HepG2 (cell line): ENCODE measurements at regions not wholly inside any gene's neighbourhood (a gene's known extent, or its start where the extent isn't known, plus 50 kb on each side); places are given as distances from the start of the nearest gene placed in this dataset.

Experiments used
- ATAC-seq: fragments of 200-7000 bp; cut with Tn5 transposase; 3 replicates; pipeline ENCODE4 v1.9.1; 2020; ENCODE audit warnings: mild to moderate bottlenecking, moderate library complexity
- BruUV-seq: library from RNA; stranded (reverse); fragments of 400-500 nt; replicated peaks from 2 replicates; lab custom pipeline; 2021; lab: Mats Ljungman, UMichigan
- CTCF ChIA-PET: fragments of 300-600 bp; formaldehyde crosslinking; extraction: SDS; loops from one replicate; lab custom pipeline; 2021; ENCODE audit warnings: low total read pairs, inconsistent platforms, low intra/inter-chr PET ratio; lab: Yijun Ruan, JAX
- POLR2A ChIA-PET: fragments of 350-600 bp; sonication (Branson Sonifier 250); formaldehyde crosslinking; loops from one replicate; lab custom pipeline; 2020; ENCODE audit warnings: antibody characterized with exemption, inconsistent platforms; lab: Yijun Ruan, JAX
- DNase-seq: peaks from one replicate; pipeline ENCODE4 v3.0.0-alpha.2; 2015; ENCODE audit warnings: low spot score
- FAIRE-seq: peaks from 3 replicates; lab custom pipeline; 2011; peaks lifted over from hg19 to GRCh38; lab: Jason Lieb, UNC
- H2AFZ ChIP-seq: one replicate; pipeline ENCODE4 v1.6.1; 2011; ENCODE audit warnings: low read length, inconsistent platforms
- H3K27ac ChIP-seq: fragments of 300-600 bp; 3 replicates; pipeline ENCODE4 v1.8.0; 2011; ENCODE audit warnings: mixed run types, mild to moderate bottlenecking, mixed read lengths, low read length, inconsistent platforms; ENCODE audit not compliant: insufficient read depth; ENCODE audit errors: extremely low read length
- H3K27me3 ChIP-seq, 2 experiments: fragments of 200-600 bp in 1 of 2; 2 replicates in 1 of 2; 3 replicates in 1 of 2; pipeline versions ENCODE4 v1.6.0 to v1.8.0; 2011; ENCODE audit warnings: low read length in 2 of 2, mild to moderate bottlenecking in 2 of 2, moderate library complexity in 2 of 2, inconsistent platforms in 1 of 2; ENCODE audit not compliant: insufficient read depth in 2 of 2, control insufficient read depth in 1 of 2
- H3K36me3 ChIP-seq, 2 experiments: fragments of 200-600 bp in 1 of 2; replicated peaks in 1 of 2; 2 replicates in 1 of 2; 3 replicates in 1 of 2; pipeline versions ENCODE4 v1.5.1 to v1.8.0; 2011; ENCODE audit warnings: low read length in 2 of 2, inconsistent platforms in 1 of 2; ENCODE audit not compliant: insufficient read depth in 2 of 2, control insufficient read depth in 1 of 2
- H3K4me1 ChIP-seq: 2 replicates; pipeline ENCODE4 v1.5.1; 2012; ENCODE audit warnings: low read length, inconsistent platforms; ENCODE audit not compliant: insufficient read depth
- H3K4me2 ChIP-seq: 2 replicates; pipeline ENCODE4 v1.6.0; 2011; ENCODE audit warnings: low read depth, low read length, inconsistent platforms
- H3K4me3 ChIP-seq, 3 experiments: fragments of 200-600 bp in 1 of 3; sonication (generic), shearing (Covaris generic) in 1 of 3; replicated peaks in 1 of 3; 2 replicates each; pipeline ENCODE4 v1.5.1; 2011 to 2016; ENCODE audit warnings: low read length in 3 of 3, inconsistent platforms in 2 of 3, low read depth in 2 of 3, mild to moderate bottlenecking in 2 of 3, control low read depth in 1 of 3, mixed read lengths in 1 of 3; ENCODE audit not compliant: insufficient read depth in 1 of 3
- H3K79me2 ChIP-seq: one replicate; pipeline ENCODE4 v1.6.1; 2011; ENCODE audit warnings: low read length, inconsistent platforms; ENCODE audit not compliant: insufficient read depth
- H3K9ac ChIP-seq: 2 replicates; pipeline ENCODE4 v1.6.0; 2011; ENCODE audit warnings: mild to moderate bottlenecking, low read depth, low read length, inconsistent platforms; ENCODE audit not compliant: insufficient read depth
- H3K9me3 ChIP-seq: 2 replicates; pipeline ENCODE4 v1.5.1; 2012; ENCODE audit warnings: mild to moderate bottlenecking, low read length
- H4K20me1 ChIP-seq: 2 replicates; pipeline ENCODE4 v1.6.0; 2011; ENCODE audit warnings: inconsistent platforms, mild to moderate bottlenecking, low read length, moderate library complexity; ENCODE audit not compliant: insufficient read depth
- CREM ChIP-seq, 2 experiments: sonication (generic) in 1 of 2; formaldehyde crosslinking in 1 of 2; IDR thresholded peaks; 2 replicates each; pipeline versions ENCODE4 v1.4.0 to v1.6.1; 2016 to 2020; ENCODE audit warnings: antibody characterized with exemption in 1 of 2, mild to moderate bottlenecking in 1 of 2, missing genetic modification reagents in 1 of 2
- ESRRA ChIP-seq: sonication (generic); formaldehyde crosslinking; IDR thresholded peaks from 2 replicates; pipeline ENCODE4 v1.5.1; 2020; ENCODE audit warnings: mild to moderate bottlenecking, low read depth, missing genetic modification reagents
- GABPB1 ChIP-seq: IDR thresholded peaks from 2 replicates; pipeline ENCODE4 v1.6.1; 2016; ENCODE audit warnings: mild to moderate bottlenecking, missing genetic modification reagents, moderate library complexity, missing compliant biosample characterization
- JARID2 ChIP-seq: sonication (generic); formaldehyde crosslinking; IDR thresholded peaks from 2 replicates; pipeline ENCODE4 v1.8.1; 2023; ENCODE audit warnings: missing genetic modification reagents, inconsistent platforms; ENCODE audit not compliant: insufficient replicate concordance
- NR2F2 ChIP-seq: IDR thresholded peaks from 2 replicates; pipeline ENCODE4 v1.6.1; 2012; ENCODE audit warnings: low read depth, inconsistent platforms, borderline replicate concordance
- PAXIP1 ChIP-seq: sonication (generic); formaldehyde crosslinking; conservative IDR thresholded peaks from 2 replicates; pipeline ENCODE4 v1.4.0; 2020; ENCODE audit warnings: mild to moderate bottlenecking, missing genetic modification reagents, moderate library complexity
- POLR2AphosphoS2 ChIP-seq: IDR thresholded peaks from 2 replicates; pipeline ENCODE4 v1.6.1; 2011; ENCODE audit warnings: low read depth, low read length, improper control_type of control experiment
- PRDM10 ChIP-seq: sonication (generic); formaldehyde crosslinking; IDR thresholded peaks from 2 replicates; pipeline ENCODE4 v1.4.0; 2020; ENCODE audit warnings: low read depth, missing genetic modification reagents
- SMARCC2 ChIP-seq: fragments of 450-650 bp; IDR thresholded peaks from 2 replicates; pipeline ENCODE4 v1.6.1; 2017; ENCODE audit warnings: antibody characterized with exemption, mild to moderate bottlenecking
- ZNF232 ChIP-seq: sonication (generic); formaldehyde crosslinking; IDR thresholded peaks from 2 replicates; pipeline ENCODE4 v1.4.0; 2020; ENCODE audit warnings: missing genetic modification reagents, borderline replicate concordance
- ZNF577 ChIP-seq: sonication (generic); formaldehyde crosslinking; IDR thresholded peaks from 2 replicates; pipeline ENCODE4 v1.4.0; 2020; ENCODE audit warnings: mild to moderate bottlenecking, low read depth, missing genetic modification reagents, borderline replicate concordance
- ZNF691 ChIP-seq: sonication (generic); formaldehyde crosslinking; IDR thresholded peaks from 2 replicates; pipeline ENCODE4 v1.4.0; 2020; ENCODE audit warnings: missing genetic modification reagents, low read depth, mild to moderate bottlenecking, borderline replicate concordance
- ZNF749 ChIP-seq: sonication (generic); formaldehyde crosslinking; IDR thresholded peaks from 2 replicates; pipeline ENCODE4 v1.8.0; 2022; ENCODE audit warnings: mild to moderate bottlenecking, missing genetic modification reagents, moderate library complexity, borderline replicate concordance
- WGBS: methylation state at CpG from one replicate; pipeline ENCODE4 v1.1.6; 2017; ENCODE audit warnings: low lambda C conversion rate; 5-methylcytosine and 5-hydroxymethylcytosine counted together
- in situ Hi-C: cut with HindIII; loops from 2 replicates; pipeline ENCODE4 v1.10.0; 2017; ENCODE audit warnings: low pct_unique_long_range_greater_than_20kb; ENCODE audit not compliant: extremely low pct_ligation_motif_present
- intact Hi-C: fragments of 100-400 bp; cut with micrococcal nuclease; formaldehyde crosslinking; loops from one replicate; pipeline ENCODE4 v1.10.0; 2022; ENCODE audit not compliant: unreplicated experiment

- no TSS peak for BruUV-seq
- in situ Hi-C loops: no loop called here
- no peak overlapping the region for H3K9ac ChIP-seq
- no peak overlapping the region for H3K4me2 ChIP-seq
- no peak overlapping the region for H3K27ac ChIP-seq
- ATAC-seq: no peak
- no peak for FAIRE-seq
- CTCF ChIA-PET: no interaction called here
- H3K4me3 ChIP-seq: no peak overlapping the region
- no peaks in the 10 kb centered on the region for H4K20me1 ChIP-seq
- H3K4me1 ChIP-seq: no peaks in the 10 kb centered on the region
- H2AFZ ChIP-seq: no peak overlapping the region
- 0% methylated on average over 3 of the region's 3 CpGs for WGBS
- H3K36me3 ChIP-seq: no peaks in the 10 kb centered on the region
- POLR2A ChIA-PET: no interaction called here
- H3K79me2 ChIP-seq: no peaks in the 10 kb centered on the region
- H3K9me3 ChIP-seq: no peaks in the 10 kb centered on the region
- H3K27me3 ChIP-seq: no peaks in the 10 kb centered on the region; a peak in 1 of 5 replicates
- intact Hi-C loops: no loop called here
- DNase-seq: no peak
- TF ChIP-seq ZNF749 (CRISPR knock-in tag) (no peak), CREM (IDR thresholded peaks at IDR 0.05) (no peak), CREM (CRISPR knock-in tag; IDR thresholded peaks at IDR 0.05) (no peak), SMARCC2 (no peak), GABPB1 (no peak), JARID2 (CRISPR knock-in tag) (no peak), ZNF577 (CRISPR knock-in tag) (no peak), ZNF691 (CRISPR knock-in tag) (no peak), PRDM10 (no peak), POLR2AphosphoS2 (no peak), PAXIP1 (CRISPR knock-in tag) (no peak), ESRRA (CRISPR knock-in tag) (no peak), ZNF232 (CRISPR knock-in tag) (no peak), NR2F2 (no peak)
These were observed 338.9 kb upstream of the CFAP20DC start for GRCh38 chr3:59388555-59389270.
